22Rv1 (cell line): ENCODE measurements at regions not wholly inside any gene's neighbourhood (a gene's known extent, or its start where the extent isn't known, plus 50 kb on each side); places are given as distances from the start of the nearest gene placed in this dataset.

Experiments used
- H3K27ac ChIP-seq: fragments of 450-650 bp; 2 replicates; pipeline ENCODE4 v1.5.1; 2017
- CTCF ChIP-seq: fragments of 450-650 bp; IDR thresholded peaks from 2 replicates; pipeline ENCODE4 v1.5.1; 2017; ENCODE audit warnings: mild to moderate bottlenecking
- ZFX ChIP-seq: fragments of 450-650 bp; IDR thresholded peaks from 2 replicates; pipeline ENCODE4 v1.6.1; 2017; ENCODE audit warnings: antibody characterized with exemption, borderline replicate concordance

- H3K27ac ChIP-seq: no peak overlapping the region
These were observed 631.3 kb downstream of the TFAP2A start for GRCh38 chr6:9783567-9783966.

GRCh38 chr6:9766240-9766915 lies 648.5 kb downstream of the TFAP2A start:
- TF ChIP-seq ZFX (no peak), CTCF (no peak)

More at GRCh38 chr6:9783567-9783966, 631.3 kb downstream of the TFAP2A start:
- TF ChIP-seq ZFX (no peak), CTCF (no peak)

GRCh38 chr6:9761220-9761619 lies 653.7 kb downstream of the TFAP2A start:
- TF ChIP-seq CTCF: no peak
- no peak for TF ChIP-seq ZFX
- no peak overlapping the region for H3K27ac ChIP-seq

More at GRCh38 chr6:9766240-9766915, 648.5 kb downstream of the TFAP2A start:
- no peak overlapping the region for H3K27ac ChIP-seq

GRCh38 chr6:9754515-9754914 lies 660.4 kb downstream of the TFAP2A start:
- TF ChIP-seq ZFX (no peak), CTCF (no peak)

GRCh38 chr6:9745966-9746365 lies 668.9 kb downstream of the TFAP2A start:
- no peak overlapping the region for H3K27ac ChIP-seq
- TF ChIP-seq CTCF (no peak), ZFX (no peak)

More at GRCh38 chr6:9754515-9754914, 660.4 kb downstream of the TFAP2A start:
- H3K27ac ChIP-seq: no peak overlapping the region

- TF ChIP-seq ZFX (no peak), CTCF (no peak)
- no peak overlapping the region for H3K27ac ChIP-seq
These were observed 669.4 kb downstream of the TFAP2A start for GRCh38 chr6:9745476-9745875.

- no peak overlapping the region for H3K27ac ChIP-seq
- no peak for TF ChIP-seq ZFX
- TF ChIP-seq CTCF: no peak
These were observed 670.8 kb downstream of the TFAP2A start for GRCh38 chr6:9744119-9744518.
